Mucosa of gallbladder (tissue), 1 donor: ENCODE measurements at regions not wholly inside any gene's neighbourhood (a gene's known extent, or its start where the extent isn't known, plus 50 kb on each side); places are given as distances from the start of the nearest gene placed in this dataset.
"Not testable (repeated sequence)": the region's sequence is repeated elsewhere in the genome, so short reads cannot be mapped to it uniquely, and the experiment has no call there.

ENCODE experiments used
- DNase-seq: peaks from one replicate; pipeline ENCODE4 v3.0.0-alpha.2; 2020; ENCODE audit warnings: low spot score
- donor health status: DM: no; HTN: no; CAD: no.

DNA sequence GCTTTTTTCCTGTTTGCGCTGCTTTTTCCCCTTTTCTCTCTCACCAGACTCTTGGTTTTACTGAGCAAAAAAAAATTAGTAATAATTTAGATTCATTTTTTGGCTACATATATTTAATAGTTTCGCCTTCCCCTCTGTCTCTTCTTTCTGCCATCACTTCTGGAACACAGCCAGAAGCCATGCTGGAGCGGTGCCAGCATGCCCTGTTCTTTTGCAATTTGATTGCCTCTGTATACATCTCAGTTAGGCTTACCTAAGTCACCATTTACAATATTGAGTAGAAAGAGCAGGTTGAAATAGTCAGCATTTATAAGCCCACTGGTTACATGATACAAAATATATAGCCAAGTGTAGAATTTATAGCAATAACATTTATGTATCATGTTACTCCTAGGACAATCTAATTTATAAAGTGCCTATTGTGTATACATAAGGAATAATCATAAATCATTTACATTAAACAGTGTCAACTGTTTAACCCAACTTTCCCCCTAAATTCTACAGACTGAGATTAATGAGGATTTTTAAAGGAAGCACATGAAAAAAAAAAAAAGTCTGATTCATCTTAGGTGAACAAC, 413.8 kb upstream of the SOX5 start:
- no peak for DNase-seq

DNA sequence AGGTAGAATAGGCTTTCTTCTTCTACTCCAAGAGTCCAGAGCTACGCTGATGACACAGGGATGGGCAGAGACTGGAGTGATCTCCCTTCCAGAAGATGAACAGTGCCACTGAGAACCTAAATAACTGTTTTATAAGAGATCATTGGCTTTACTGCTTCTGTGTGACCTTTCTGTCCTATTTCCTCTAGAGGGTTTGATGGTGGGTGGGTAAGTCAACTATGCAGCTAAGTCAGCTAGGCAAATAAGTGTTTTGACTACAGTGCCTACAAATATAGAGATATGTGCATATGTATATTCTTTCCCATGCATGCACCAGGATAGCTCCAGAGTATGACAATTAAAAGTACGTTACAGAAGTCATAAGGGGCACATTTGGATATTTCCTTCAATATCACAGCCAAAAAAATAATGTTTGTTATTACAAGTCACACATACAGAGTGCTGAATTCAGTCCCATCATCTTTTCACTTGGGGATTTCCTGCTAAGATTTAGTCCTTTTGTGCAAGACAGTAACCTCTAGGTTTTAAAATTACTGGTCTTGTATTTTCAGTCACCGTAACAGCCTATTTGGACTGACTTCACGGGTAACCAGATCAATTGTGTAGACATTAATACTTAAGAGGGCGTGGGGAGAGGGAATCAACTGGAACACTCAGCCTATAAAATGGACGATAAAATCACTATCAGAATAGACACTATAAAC, 412.6 kb upstream of the SOX5 start:
- DNase-seq, result no peak

DNA sequence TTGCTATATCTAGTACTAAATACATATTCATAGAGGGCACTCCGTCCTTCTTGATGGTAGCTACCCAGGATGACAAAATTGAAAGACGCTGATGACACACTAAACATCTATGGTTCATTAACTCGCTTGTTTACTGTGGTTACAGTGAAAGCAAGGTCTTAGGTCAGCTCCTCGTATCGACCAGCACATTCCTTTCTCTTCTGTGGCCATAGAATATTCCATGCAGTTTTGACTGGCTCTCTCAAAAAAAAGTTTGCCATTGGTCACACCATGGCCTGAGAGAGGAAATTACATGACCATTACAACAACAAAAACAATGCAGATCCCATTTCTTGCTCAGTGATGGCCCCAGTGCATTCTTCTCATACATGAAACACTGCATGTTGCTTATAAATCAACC, 411.4 kb upstream of the SOX5 start:
- peak; percentile 65 for DNase-seq

DNA sequence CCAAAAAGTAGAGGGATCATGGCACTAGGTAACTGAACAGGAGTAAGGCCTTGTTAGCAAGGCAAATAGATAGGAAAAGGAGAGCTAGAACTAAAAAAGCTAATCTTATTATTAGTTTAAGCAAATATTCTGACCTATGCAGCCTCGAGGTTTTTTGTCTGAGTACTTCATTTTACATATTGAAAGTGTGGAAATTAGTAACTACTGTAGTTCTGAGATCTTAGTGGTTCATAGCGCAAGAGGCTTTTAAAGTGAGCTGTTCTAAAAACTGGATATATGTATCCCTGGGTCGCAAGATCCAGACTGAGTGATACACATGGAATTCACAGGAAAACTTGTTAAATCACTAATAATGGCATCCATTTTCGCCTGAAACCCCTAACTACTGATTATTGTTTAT, 411.0 kb upstream of the SOX5 start:
- DNase-seq, result no peak

DNA sequence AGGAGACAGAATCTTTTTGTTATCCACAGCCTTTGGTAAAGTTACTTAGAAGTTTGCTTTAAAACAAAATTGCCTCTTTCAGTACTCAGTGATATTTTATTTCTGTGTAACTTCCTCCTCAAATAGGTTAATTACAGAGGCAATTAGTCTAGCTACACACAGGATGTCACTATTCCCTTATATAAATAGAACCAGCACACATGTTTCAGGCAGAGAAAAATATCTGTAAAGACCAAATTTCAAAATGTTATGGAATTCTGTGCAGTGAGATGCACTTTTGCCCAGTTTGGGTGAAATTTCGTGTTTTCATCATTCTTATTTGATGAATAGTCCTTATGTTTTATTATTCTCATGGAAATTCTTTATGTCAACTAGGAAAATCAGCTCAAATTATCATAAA, 410.6 kb upstream of the SOX5 start:
- no peak for DNase-seq

DNA sequence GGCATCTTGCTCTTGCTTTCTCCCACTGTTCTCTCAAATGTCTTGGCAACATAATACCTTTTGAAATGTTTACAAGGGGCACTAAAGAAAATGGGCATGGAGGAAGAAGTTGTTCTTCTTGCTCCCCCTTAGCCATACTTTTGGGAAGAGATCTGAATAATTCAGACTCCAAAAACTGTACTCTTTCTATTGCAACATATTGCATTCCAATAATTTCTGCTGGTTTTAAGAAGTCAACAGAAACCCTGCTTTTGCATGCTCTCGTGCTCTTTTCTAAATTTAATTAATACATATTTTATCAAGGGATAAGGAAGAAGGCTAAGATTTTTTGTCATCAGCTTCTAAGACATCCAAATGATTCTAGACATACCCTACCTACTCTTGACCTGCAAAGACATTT, 409.9 kb upstream of the SOX5 start:
- DNase-seq, result no peak

DNA sequence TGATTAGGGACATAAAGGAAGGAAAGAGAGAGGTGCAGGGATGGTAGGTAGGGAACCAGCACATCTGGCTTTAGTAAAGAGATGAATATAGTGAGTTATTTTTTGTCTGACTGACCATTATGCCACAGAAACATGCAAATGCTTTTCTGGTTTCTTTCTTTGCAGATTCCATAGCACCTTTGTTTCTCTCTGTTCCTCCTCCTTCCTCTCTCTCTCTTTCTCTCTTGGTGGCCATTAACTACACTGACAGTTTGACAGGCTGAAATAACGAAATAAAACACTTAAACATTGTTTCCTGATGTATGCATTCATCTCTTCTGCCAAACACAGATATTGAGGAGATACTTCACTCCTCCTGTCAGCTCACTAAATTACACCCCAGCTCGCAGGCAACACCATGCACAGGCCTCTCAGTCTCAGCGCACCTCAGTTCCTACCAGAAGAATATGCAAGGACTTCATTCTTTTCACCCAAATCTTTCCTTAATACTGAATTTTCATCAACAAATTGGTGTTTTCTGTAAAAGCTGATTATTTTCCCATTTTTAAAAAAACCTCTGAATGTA, 406.9 kb upstream of the SOX5 start:
- DNase-seq, result no peak

DNA sequence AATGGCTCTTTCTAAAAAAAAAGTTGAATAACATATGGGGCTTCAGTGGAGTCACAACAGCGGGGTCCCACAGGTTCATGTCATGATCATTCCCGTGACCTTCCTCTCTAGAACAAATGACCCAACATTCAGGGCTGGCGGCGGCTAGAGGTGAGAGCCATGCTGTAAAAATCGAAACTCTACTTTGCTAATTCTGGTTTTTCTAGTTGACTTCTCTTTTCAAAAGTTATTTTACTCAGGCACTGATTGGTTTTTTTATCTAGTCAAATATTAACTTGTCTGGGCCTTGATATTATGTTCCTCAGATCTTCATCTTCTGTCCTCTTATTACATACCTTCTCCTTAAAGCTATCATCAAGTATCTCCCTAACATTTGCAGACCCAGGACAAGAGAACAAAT, 402.9 kb upstream of the SOX5 start:
- DNase-seq, result no peak

DNA sequence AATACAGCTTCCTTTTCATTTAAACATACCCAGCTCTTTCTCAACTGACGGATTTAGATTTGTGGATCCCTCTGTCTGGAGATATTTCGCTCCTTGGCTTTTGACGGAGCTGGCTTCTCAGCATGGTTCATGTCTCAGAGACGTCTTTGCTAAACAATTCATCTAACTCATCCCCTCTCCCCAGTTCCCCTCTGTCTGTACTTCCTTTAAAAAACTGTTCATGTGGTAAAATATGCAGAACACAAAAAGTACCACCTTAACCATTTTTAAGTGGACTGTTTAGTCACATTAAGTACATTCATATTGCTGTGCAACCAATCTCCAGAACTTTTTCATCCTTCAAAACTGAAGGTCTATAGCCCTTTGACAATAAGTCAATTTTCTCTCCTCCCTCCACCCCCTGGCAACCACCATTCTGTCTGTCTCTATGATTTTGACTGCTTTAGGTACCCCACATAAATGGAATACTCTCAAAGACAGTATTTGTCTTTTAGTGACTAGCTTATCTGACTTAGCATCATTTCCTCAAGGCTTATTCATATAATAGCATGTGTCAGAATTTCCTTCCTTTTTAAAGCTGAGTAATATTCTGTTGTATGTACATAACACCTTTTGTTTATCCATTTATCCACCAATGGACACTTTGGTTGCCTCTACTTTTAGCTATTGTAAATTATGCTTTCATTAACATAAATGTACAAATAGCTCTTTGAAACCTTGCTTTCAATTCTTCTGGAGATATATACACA, 399.8 kb upstream of the SOX5 start:
- no peak for DNase-seq

DNA sequence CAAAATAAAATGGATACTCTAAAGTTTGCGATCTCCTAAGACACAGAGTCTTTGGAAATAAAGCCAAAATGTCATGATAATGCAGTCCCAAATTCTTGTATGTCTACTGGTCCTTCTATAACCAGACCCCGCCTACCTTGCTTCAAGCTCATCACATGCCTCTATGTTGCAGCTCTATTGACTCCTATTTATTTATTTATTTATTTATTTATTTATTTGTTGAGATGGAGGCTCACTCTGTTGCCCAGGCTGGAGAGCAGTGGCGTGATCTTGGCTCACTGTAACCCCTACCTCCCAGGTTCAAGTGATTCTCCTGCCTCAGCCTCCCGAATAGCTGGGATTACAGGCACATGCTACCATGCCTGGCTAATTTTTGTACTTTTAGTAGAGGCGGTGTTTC, 398.7 kb upstream of the SOX5 start:
- not testable (repeated sequence) for DNase-seq

DNA sequence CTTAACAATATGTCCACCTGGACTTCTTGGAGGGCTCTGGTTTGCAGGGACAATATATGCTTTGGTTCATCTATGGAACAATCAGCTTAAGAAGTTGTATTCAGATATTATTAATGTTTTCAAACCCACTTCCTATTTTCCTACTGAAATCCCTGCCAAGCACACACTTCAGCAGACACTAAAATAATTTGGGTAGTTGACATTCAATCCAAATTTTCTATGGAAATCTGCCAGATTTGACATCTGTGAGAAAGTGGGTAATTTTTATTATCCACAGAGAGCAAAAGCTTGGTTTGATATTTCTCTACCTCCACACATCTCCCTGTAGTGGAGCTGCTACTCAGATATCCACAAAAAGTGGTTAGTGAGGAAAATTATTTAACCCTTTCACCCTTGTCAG, 378.8 kb upstream of the SOX5 start:
- no peak for DNase-seq

DNA sequence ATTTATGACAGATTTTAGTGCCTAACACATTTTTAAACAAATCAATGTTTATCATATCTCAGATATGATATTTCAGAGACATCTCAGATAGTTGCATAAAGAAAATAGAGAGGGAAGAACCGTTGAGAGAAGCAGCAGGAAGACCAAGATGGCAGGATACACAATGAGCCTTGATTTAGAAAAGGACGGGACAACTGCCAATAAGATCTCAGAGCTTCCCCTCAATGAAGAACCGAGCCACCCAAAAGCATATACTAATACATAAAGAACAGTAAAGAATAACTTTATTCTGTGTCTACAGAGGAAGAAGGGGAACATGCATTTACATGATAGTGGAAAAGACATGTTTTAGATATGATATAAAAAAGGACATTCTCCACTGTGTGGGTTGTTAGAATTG, 375.9 kb upstream of the SOX5 start:
- DNase-seq, result no peak

DNA sequence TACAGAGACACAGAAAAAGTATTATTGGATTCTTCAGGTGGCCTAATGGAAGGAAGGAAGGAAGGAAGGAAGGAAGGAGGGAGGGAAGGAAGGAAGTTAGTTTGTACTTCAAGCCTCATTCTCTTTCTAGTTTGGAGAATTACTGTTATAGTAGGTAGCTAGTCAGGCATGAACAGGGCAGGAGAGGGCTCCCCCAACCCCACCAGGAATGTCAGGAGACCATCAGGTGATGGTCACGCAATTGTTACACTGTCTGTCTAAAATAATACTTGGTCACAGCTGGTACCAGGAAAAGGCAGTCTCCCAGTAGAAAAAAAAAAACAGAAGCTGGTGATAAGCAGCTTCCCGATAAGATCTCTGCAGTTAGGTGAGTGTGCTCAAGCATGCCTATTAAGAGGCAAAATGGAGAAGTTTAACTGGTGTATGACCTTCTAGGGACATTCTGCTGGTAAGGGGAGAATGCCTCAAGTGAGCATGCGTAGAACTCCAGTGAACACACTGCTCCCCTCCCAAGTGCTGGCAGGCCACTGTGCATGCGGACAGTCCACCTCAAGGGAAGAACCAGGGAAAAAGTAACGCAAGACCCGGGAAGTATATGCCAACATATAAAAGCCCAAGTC, 358.4 kb upstream of the SOX5 start:
- DNase-seq, result peak; percentile 16

DNA sequence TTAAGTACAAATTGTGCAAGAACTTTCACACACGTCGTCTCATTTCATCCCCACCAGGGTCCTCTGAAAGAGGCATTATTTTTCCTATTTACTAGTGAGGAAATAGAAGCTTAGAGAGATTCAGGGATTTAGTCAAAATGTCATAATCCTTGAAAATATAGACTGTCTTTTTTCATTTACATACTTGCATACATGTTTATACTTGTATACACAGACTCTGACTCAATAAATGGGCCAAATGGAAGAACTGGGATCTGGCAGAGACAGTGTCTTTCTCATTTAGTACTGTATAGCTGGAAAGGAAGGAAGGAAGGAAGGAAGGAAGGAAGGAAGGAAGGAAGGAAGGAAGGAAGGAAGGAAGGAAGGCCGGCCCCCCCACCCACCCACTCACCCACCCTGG, 357.7 kb upstream of the SOX5 start:
- DNase-seq, result no peak

DNA sequence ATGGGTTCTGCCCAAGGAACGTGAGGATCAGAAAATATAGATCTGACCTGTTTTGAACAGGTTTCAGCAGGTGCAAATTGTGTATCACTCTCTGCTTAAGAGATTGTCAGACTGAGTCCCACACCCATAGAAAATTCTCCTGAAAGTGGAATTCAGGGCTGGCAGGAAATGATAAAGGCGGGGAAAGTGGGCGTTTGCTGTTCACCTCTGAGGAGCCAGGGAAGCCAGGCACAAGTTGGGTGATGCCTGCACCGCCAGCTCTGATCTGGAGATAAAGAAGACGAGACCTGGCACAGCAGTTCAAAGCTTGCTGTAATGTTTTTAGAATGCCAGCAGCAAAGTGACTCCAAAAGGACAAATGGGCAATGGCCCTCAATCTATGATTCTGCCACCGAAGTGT, 356.5 kb upstream of the SOX5 start:
- no peak for DNase-seq

DNA sequence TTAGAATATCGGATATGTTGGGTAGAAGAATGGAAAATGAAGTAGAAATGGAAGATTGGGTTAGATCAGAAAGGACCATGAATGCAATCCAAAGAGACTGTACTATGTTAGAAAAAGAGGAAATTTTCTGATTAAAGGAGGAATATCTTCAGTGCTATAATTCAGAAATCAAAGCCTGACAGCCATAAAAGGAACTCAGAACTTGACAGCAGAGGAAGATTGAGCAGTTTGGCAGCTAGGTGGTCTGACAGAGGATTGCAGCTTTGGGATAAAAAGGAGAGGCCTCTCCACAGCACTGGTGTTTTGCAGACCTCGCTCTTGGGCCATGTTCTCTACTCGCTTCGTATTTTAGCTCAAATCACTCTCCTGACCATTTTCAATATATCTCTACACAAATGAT, 354.8 kb upstream of the SOX5 start:
- no peak for DNase-seq

DNA sequence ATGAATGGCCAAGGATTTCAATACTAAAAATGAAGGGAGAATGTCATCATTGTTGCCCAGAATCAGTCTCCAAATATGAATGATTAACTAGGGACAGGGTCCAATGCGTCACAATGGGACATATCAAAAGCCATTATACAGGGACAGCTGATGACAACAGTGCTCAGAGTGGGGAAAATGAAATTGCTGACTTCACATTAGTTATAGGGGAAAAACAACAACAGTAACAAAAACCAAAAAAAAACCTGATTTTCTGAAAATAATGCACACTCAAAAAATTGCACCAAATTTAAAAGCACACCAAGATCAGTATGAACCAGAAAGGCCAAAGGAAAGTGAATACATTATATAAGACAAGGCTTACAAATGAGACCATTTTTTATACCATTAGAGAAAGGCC, 353.2 kb upstream of the SOX5 start:
- DNase-seq, result no peak

DNA sequence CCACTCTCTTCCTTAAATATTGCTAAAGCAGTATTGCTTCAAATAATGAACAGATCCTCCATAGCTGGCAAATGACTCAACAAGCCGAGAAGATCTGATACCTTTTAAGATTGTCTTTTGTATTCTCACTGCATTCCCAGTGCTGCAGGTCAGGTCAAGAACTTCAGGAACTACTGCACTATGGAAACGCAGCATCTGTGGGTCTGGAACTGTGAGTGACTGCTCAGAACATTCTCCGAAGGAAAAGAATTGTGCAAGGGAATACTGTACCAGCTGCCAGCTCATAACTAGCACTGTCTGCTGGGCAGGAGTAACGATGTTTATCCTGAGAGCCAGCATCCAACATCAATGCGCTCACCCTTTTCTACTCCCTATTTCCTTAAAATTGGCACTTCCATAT, 348.0 kb upstream of the SOX5 start:
- DNase-seq, result no peak

DNA sequence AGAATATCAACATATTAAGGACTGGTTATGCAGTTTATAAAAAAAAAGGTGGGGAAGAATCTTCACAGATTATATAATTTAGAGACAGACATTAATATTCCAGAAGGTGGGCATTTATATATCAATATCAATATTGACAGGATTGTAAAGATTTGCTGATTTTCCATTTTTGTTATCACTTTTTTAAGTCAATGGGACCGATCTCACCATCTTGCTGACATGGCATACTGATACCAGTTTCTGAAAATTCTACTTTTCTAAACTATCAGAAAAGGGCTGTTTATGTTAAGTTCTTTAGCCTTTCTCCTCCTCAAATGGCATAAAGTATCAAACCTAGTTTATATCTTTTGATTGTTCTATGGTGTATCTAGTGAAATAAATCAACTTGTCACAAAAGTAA, 344.1 kb upstream of the SOX5 start:
- DNase-seq, result no peak

DNA sequence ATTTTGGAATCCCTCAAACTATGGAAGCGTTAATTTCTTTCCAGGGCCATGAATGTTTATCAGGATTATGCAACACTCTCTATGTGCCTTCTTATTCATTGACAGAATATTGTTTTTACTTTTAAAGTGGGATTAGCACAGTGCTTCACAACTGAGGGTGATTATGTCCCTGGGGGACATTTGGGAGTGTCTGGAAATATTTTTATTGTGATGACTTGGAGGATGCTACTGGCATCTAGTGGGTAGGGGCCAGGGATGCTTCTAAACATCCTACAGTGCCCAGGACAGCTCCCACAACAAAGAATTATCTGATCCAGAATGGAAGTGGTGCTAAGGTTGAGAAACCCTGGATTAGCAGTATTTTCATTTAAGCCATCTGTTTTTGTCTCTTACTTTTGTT, 338.5 kb upstream of the SOX5 start:
- no peak for DNase-seq

DNA sequence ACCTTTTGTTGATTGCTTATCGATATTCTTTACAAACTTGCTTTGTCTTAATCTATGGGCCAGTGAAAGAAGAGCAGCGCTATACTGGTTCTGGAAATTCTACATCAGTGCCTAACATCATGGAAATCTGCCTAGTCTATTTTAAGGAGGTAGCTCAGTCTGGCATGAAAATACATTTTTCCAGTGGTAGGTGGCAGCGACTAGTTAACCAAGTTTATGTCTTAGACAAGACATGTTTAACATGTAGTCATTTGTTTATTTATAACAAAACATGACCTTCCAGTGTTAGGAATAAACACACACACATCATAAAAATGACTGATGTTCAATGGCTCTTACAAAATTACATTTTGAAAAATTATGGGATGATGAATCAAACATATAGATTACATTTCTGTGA, 336.0 kb upstream of the SOX5 start:
- DNase-seq, result no peak

DNA sequence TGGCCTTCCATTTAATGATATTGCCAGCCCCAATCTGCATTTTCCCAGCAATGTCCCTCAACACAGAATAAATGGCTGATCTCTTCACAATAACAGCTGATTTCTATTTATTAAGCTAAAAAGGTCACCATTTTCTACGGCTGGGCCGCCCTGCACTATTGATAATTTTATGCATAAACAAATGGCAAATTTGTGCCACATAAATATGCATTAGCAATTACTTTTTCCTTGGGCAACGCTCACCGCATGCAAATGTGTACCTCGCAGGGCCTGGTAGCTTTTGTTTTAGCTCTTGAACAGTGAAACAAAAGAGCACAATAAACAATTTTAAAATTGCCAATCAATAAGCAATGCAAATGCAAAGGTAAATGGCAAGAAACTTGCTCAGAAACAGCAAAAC, 331.9 kb upstream of the SOX5 start:
- no peak for DNase-seq
